ENCODE measurements at regions not wholly inside any gene's neighbourhood (a gene's known extent, or its start where the extent isn't known, plus 50 kb on each side); places are given as distances from the start of the nearest gene placed in this dataset.

GRCh38 chr3:117921411-117921810 is 1113.2 kb downstream of the IGSF11 start:
- WGBS (ENCODE audit: insufficient coverage, low coverage, low lambda C conversion rate, missing lambda C conversion rate): 54% methylated on average over 3 of the region's 3 CpGs
- H3K4me3 ChIP-seq: no peak overlapping the region
- TF ChIP-seq, protein P1, sequence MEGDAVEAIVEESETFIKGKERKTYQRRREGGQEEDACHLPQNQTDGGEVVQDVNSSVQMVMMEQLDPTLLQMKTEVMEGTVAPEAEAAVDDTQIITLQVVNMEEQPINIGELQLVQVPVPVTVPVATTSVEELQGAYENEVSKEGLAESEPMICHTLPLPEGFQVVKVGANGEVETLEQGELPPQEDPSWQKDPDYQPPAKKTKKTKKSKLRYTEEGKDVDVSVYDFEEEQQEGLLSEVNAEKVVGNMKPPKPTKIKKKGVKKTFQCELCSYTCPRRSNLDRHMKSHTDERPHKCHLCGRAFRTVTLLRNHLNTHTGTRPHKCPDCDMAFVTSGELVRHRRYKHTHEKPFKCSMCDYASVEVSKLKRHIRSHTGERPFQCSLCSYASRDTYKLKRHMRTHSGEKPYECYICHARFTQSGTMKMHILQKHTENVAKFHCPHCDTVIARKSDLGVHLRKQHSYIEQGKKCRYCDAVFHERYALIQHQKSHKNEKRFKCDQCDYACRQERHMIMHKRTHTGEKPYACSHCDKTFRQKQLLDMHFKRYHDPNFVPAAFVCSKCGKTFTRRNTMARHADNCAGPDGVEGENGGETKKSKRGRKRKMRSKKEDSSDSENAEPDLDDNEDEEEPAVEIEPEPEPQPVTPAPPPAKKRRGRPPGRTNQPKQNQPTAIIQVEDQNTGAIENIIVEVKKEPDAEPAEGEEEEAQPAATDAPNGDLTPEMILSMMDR (IDR thresholded peaks at IDR 0.05): no peak
- TF ChIP-seq POLR2A (IDR thresholded peaks at IDR 0.05): no peak
- intact Hi-C loops (cut with DNase I): no loop called here
- no peaks in the 10 kb centered on the region for H3K9me3 ChIP-seq
- no peak overlapping the region for H3K27ac ChIP-seq
- no peaks in the 10 kb centered on the region for H3K27me3 ChIP-seq
- ATAC-seq (no peak), DNase-seq (no peak)
- H3K36me3 ChIP-seq: no peaks in the 10 kb centered on the region
- H3K4me1 ChIP-seq: no peaks in the 10 kb centered on the region

DNA sequence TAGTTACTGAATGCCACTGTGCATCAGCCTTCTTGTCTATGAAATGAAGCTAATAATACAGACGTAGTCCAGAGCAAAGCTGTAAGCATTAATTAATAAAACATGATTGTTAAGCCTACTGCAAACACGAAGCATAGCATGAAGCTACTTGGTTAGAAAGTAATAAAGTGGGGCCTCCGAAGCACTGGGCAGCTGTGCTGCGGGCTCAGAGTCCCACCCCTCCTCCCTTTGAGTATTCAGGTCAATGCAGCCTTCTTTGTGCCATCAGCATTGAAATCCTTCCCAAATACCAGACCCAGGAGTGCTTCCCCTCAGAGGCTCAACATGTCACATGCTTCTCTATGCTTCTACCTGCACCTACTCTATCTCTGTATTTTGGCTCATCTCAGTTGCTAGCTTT is 1112.6 kb downstream of the IGSF11 start:
- TF ChIP-seq POLR2A (IDR thresholded peaks at IDR 0.05): no peak
- TF ChIP-seq, protein P1 (IDR thresholded peaks at IDR 0.05): no peak
- Histone ChIP-seq H3K27ac (no peak overlapping the region), H3K36me3 (no peaks in the 10 kb centered on the region), H3K4me3 (no peak overlapping the region), H3K4me1 (no peaks in the 10 kb centered on the region), H3K27me3 (no peaks in the 10 kb centered on the region), H3K9me3 (no peaks in the 10 kb centered on the region)
- DNase-seq (no peak), ATAC-seq (no peak)
- intact Hi-C loops (cut with DNase I): no loop called here
- 29% methylated on average over 4 of the region's 4 CpGs for WGBS (ENCODE audit: insufficient coverage, low coverage, low lambda C conversion rate, missing lambda C conversion rate)

- no peak overlapping the region for H3K4me3 ChIP-seq
- H3K36me3 ChIP-seq: no peaks in the 10 kb centered on the region
- ATAC-seq (no peak), DNase-seq (no peak)
- no peak overlapping the region for H3K27ac ChIP-seq
- H3K9me3 ChIP-seq: no peaks in the 10 kb centered on the region
- intact Hi-C loops (cut with DNase I): no loop called here
- no peak for TF ChIP-seq POLR2A (IDR thresholded peaks at IDR 0.05)
- TF ChIP-seq, protein P1 (IDR thresholded peaks at IDR 0.05): no peak
- H3K27me3 ChIP-seq: no peaks in the 10 kb centered on the region
- H3K4me1 ChIP-seq: no peaks in the 10 kb centered on the region
Observed at GRCh38 chr3:117926819-117927218, 1107.8 kb downstream of the IGSF11 start.

DNA sequence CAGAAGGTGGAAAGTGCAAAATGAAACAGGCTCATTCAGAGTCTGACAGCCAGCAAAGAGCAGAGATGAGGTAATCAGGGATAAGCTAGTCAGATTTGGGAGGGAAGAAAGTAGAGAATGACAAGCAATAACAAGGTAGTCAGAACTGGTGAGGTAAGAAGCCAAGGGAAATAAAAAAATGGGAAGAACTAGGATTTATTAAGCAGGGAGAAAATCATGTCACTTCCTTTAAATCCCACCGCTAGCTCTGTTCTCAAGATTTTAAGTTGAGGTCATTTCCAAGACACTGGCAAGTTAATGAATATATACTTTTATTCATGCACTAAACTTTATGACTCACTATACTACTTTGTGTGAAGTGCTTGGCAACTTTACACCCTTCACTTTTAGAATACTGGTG is 1106.8 kb downstream of the IGSF11 start:
- no peak for ATAC-seq
- H3K27ac ChIP-seq: no peak overlapping the region
- no peaks in the 10 kb centered on the region for H3K36me3 ChIP-seq
- no peak overlapping the region for H3K4me3 ChIP-seq
- no peaks in the 10 kb centered on the region for H3K27me3 ChIP-seq
- no peak for DNase-seq
- TF ChIP-seq POLR2A (IDR thresholded peaks at IDR 0.05): no peak
- TF ChIP-seq, protein P1 (IDR thresholded peaks at IDR 0.05): no peak
- intact Hi-C loops (cut with DNase I): no loop called here
- H3K9me3 ChIP-seq: no peaks in the 10 kb centered on the region
- 67% methylated on average over 1 of the region's 1 CpG for WGBS (ENCODE audit: insufficient coverage, low coverage, low lambda C conversion rate, missing lambda C conversion rate)
- no peaks in the 10 kb centered on the region for H3K4me1 ChIP-seq

GRCh38 chr3:117928836-117929235 is 1105.8 kb downstream of the IGSF11 start:
- H3K27ac ChIP-seq: no peak overlapping the region
- H3K9me3 ChIP-seq: no peaks in the 10 kb centered on the region
- TF ChIP-seq, protein P1 (IDR thresholded peaks at IDR 0.05): no peak
- TF ChIP-seq POLR2A (IDR thresholded peaks at IDR 0.05): no peak
- no peaks in the 10 kb centered on the region for H3K4me1 ChIP-seq
- no peaks in the 10 kb centered on the region for H3K36me3 ChIP-seq
- no peaks in the 10 kb centered on the region for H3K27me3 ChIP-seq
- intact Hi-C loops (cut with DNase I): no loop called here
- no peak overlapping the region for H3K4me3 ChIP-seq
- no peak for ATAC-seq
- DNase-seq: no peak

Data from right lobe of liver (tissue), 6 donors.